ENCODE measurements at regions not wholly inside any gene's neighbourhood (a gene's known extent, or its start where the extent isn't known, plus 50 kb on each side); places are given as distances from the start of the nearest gene placed in this dataset.

DNA sequence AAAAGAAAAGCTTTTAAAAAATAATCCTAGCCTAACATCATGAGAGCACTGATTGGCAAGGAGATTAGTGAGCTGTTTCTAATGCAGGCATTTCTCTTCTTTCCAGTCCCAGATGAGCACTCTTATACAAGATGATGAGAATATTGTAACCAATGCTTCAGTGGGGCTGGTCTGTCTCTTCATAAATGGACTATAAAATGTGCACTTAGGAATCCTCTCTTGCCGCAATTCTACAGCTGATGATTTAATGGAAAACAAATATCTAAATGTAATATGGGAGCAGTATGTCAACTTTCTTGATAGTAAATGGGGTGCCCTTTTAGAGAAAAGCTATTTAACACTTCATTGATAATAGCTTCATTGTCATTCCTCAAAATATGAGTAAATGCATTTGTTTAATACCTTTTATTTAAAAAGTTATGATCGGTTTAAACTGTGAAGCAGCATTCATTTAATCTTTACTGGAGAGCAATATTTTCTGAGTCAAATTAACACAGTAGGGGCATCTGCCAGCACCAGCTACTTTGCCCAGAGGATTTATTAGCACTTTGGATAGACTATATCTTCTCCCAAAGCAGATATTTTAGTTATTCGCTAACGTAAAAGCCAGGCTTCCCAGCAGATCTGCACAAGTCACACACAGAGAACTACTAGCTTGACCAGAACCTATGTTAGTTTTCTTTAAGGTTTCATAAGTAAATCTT lies 985.9 kb downstream of the DIPK2A start (continued):
- TF ChIP-seq ZNF114 (CRISPR knock-in tag; IDR thresholded peaks at IDR 0.05) (no peak), EZH2 (IDR thresholded peaks at IDR 0.05; ENCODE audit: low read depth, unreplicated experiment) (no peak)
- TF ChIP-seq, protein P1, sequence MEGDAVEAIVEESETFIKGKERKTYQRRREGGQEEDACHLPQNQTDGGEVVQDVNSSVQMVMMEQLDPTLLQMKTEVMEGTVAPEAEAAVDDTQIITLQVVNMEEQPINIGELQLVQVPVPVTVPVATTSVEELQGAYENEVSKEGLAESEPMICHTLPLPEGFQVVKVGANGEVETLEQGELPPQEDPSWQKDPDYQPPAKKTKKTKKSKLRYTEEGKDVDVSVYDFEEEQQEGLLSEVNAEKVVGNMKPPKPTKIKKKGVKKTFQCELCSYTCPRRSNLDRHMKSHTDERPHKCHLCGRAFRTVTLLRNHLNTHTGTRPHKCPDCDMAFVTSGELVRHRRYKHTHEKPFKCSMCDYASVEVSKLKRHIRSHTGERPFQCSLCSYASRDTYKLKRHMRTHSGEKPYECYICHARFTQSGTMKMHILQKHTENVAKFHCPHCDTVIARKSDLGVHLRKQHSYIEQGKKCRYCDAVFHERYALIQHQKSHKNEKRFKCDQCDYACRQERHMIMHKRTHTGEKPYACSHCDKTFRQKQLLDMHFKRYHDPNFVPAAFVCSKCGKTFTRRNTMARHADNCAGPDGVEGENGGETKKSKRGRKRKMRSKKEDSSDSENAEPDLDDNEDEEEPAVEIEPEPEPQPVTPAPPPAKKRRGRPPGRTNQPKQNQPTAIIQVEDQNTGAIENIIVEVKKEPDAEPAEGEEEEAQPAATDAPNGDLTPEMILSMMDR (conservative IDR thresholded peaks at IDR 0.05; ENCODE audit: low read depth in 2 of 2): no peak

DNA sequence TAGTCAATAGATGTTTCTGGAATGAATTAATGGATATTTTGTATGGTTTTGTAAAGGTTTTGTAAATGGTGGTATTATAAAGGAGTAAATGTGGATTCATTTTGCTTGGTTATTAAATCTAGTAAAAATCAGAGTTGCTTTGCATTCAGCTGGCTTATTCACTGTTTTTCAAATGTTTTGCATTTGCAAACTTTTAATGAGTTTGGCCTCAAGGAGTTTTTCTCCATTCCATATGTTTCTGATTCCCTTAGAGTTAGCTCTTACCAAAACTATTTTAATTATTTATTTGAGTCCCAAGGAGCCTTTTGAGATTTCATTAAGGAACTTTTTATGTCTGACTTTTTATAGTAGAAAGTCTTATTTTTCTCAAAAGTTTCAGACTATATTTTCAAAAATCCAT lies 992.2 kb downstream of the DIPK2A start:
- Histone ChIP-seq H3K27ac (ENCODE audit: low read depth) (no peak overlapping the region), H3F3A (replicated peaks; ENCODE audit: low read depth) (no peaks in the 10 kb centered on the region), H3K79me2 (replicated peaks; ENCODE audit: insufficient read depth) (no peaks in the 10 kb centered on the region), H3K36me3 (ENCODE audit: insufficient read depth) (no peaks in the 10 kb centered on the region), H3K4me3 (no peak overlapping the region), H2AFZ (no peak overlapping the region), H3K27me3 (ENCODE audit: insufficient read depth) (no peaks in the 10 kb centered on the region), H3K4me1 (ENCODE audit: insufficient read depth) (no peaks in the 10 kb centered on the region), H3K9me2 (ENCODE audit: insufficient read depth) (no peaks in the 10 kb centered on the region; the same call in 1 of the 2 replicates), H4K20me1 (replicated peaks; ENCODE audit: insufficient read depth) (no peaks in the 10 kb centered on the region), H3K4me2 (no peak overlapping the region)
- DNase-seq (ENCODE audit: low spot score) (no peak), ATAC-seq (no peak)
- no peaks in the 10 kb centered on the region for H3K27me3 Mint-ChIP-seq (ENCODE audit: insufficient read depth, low read depth, poor library complexity)
- H3K9me3 Mint-ChIP-seq: peaks cover 2% of the 10 kb centered on the region; the same call in 1 of the 3 replicates
- no peaks in the 10 kb centered on the region for H3K36me3 Mint-ChIP-seq (ENCODE audit: low read depth)
- no peak overlapping the region for H3K4me3 Mint-ChIP-seq
- no peaks in the 10 kb centered on the region for H3K4me1 Mint-ChIP-seq
- H3K27ac Mint-ChIP-seq: no peak overlapping the region
- TF ChIP-seq ZNF331 (CRISPR knock-in tag; IDR thresholded peaks at IDR 0.05; ENCODE audit: low read depth) (no peak), CREB1 (CRISPR knock-in tag; IDR thresholded peaks at IDR 0.05; ENCODE audit: low read depth) (no peak), NANOG (IDR thresholded peaks at IDR 0.05; ENCODE audit: borderline replicate concordance) (no peak), JUNB (IDR thresholded peaks at IDR 0.05; ENCODE audit: unreplicated experiment) (no peak), EZH2phosphoT487 (IDR thresholded peaks at IDR 0.05; ENCODE audit: unreplicated experiment) (no peak), EZH2 (IDR thresholded peaks at IDR 0.05; ENCODE audit: low read depth, unreplicated experiment) (no peak), POLR2AphosphoS5 (IDR thresholded peaks at IDR 0.05; ENCODE audit: low read depth) (no peak)
- TF ChIP-seq, protein P2, sequence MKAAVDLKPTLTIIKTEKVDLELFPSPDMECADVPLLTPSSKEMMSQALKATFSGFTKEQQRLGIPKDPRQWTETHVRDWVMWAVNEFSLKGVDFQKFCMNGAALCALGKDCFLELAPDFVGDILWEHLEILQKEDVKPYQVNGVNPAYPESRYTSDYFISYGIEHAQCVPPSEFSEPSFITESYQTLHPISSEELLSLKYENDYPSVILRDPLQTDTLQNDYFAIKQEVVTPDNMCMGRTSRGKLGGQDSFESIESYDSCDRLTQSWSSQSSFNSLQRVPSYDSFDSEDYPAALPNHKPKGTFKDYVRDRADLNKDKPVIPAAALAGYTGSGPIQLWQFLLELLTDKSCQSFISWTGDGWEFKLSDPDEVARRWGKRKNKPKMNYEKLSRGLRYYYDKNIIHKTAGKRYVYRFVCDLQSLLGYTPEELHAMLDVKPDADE (IDR thresholded peaks at IDR 0.05): no peak
- TF ChIP-seq, protein P1 (conservative IDR thresholded peaks at IDR 0.05; ENCODE audit: low read depth in 2 of 2): no peak
- TF ChIP-seq, protein P3, sequence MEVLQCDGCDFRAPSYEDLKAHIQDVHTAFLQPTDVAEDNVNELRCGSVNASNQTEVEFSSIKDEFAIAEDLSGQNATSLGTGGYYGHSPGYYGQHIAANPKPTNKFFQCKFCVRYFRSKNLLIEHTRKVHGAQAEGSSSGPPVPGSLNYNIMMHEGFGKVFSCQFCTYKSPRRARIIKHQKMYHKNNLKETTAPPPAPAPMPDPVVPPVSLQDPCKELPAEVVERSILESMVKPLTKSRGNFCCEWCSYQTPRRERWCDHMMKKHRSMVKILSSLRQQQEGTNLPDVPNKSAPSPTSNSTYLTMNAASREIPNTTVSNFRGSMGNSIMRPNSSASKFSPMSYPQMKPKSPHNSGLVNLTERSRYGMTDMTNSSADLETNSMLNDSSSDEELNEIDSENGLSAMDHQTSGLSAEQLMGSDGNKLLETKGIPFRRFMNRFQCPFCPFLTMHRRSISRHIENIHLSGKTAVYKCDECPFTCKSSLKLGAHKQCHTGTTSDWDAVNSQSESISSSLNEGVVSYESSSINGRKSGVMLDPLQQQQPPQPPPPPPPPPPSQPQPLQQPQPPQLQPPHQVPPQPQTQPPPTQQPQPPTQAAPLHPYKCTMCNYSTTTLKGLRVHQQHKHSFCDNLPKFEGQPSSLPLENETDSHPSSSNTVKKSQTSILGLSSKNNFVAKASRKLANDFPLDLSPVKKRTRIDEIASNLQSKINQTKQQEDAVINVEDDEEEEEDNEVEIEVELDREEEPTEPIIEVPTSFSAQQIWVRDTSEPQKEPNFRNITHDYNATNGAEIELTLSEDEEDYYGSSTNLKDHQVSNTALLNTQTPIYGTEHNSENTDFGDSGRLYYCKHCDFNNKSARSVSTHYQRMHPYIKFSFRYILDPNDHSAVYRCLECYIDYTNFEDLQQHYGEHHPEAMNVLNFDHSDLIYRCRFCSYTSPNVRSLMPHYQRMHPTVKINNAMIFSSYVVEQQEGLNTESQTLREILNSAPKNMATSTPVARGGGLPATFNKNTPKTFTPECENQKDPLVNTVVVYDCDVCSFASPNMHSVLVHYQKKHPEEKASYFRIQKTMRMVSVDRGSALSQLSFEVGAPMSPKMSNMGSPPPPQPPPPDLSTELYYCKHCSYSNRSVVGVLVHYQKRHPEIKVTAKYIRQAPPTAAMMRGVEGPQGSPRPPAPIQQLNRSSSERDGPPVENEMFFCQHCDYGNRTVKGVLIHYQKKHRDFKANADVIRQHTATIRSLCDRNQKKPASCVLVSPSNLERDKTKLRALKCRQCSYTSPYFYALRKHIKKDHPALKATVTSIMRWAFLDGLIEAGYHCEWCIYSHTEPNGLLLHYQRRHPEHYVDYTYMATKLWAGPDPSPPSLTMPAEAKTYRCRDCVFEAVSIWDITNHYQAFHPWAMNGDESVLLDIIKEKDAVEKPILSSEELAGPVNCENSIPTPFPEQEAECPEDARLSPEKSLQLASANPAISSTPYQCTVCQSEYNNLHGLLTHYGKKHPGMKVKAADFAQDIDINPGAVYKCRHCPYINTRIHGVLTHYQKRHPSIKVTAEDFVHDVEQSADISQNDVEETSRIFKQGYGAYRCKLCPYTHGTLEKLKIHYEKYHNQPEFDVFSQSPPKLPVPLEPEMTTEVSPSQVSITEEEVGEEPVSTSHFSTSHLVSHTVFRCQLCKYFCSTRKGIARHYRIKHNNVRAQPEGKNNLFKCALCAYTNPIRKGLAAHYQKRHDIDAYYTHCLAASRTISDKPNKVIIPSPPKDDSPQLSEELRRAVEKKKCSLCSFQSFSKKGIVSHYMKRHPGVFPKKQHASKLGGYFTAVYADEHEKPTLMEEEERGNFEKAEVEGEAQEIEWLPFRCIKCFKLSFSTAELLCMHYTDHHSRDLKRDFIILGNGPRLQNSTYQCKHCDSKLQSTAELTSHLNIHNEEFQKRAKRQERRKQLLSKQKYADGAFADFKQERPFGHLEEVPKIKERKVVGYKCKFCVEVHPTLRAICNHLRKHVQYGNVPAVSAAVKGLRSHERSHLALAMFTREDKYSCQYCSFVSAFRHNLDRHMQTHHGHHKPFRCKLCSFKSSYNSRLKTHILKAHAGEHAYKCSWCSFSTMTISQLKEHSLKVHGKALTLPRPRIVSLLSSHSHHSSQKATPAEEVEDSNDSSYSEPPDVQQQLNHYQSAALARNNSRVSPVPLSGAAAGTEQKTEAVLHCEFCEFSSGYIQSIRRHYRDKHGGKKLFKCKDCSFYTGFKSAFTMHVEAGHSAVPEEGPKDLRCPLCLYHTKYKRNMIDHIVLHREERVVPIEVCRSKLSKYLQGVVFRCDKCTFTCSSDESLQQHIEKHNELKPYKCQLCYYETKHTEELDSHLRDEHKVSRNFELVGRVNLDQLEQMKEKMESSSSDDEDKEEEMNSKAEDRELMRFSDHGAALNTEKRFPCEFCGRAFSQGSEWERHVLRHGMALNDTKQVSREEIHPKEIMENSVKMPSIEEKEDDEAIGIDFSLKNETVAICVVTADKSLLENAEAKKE (CRISPR knock-in tag; IDR thresholded peaks at IDR 0.05): no peak
